LNCaP clone FGC (cell line): ENCODE measurements at regions not wholly inside any gene's neighbourhood (a gene's known extent, or its start where the extent isn't known, plus 50 kb on each side); places are given as distances from the start of the nearest gene placed in this dataset.

Experiments used
- DNase-seq: peaks from one replicate; pipeline ENCODE4 v3.0.0-alpha.2; 2011; ENCODE audit warnings: low read depth
- H3K4me3 ChIP-seq: 2 replicates; pipeline ENCODE4 v1.5.1; 2011; ENCODE audit warnings: mild to moderate bottlenecking, low read depth, low read length, control low read depth
- CTCF ChIP-seq: IDR thresholded peaks from 2 replicates; pipeline ENCODE4 v1.5.1; 2012; ENCODE audit warnings: mild to moderate bottlenecking; ENCODE audit not compliant: control insufficient read depth, insufficient read depth; ENCODE audit errors: extremely low read depth

GRCh38 chr20:48354320-48354876 lies 473.4 kb downstream of the PREX1 start:
- DNase-seq = no peak
- H3K4me3 ChIP-seq = no peak overlapping the region

GRCh38 chr20:48352628-48353027 lies 475.2 kb downstream of the PREX1 start:
- no peak overlapping the region for H3K4me3 ChIP-seq
- no peak for DNase-seq
- TF ChIP-seq CTCF = no peak

More at GRCh38 chr20:48354320-48354876, 473.4 kb downstream of the PREX1 start:
- no peak for TF ChIP-seq CTCF

- no peak for TF ChIP-seq CTCF
- no peak for DNase-seq
- no peak overlapping the region for H3K4me3 ChIP-seq
These were observed 475.8 kb downstream of the PREX1 start for GRCh38 chr20:48352042-48352441.

- DNase-seq = no peak
- TF ChIP-seq CTCF = no peak
- no peak overlapping the region for H3K4me3 ChIP-seq
These were observed 477.3 kb downstream of the PREX1 start for GRCh38 chr20:48350313-48350988.

- no peak for TF ChIP-seq CTCF
- no peak for DNase-seq
- no peak overlapping the region for H3K4me3 ChIP-seq
These were observed 478.1 kb downstream of the PREX1 start for GRCh38 chr20:48349656-48350055.

GRCh38 chr20:48348022-48348421 lies 479.8 kb downstream of the PREX1 start:
- no peak for TF ChIP-seq CTCF

GRCh38 chr20:48342822-48343513 lies 484.8 kb downstream of the PREX1 start:
- H3K4me3 ChIP-seq = no peak overlapping the region
- no peak for DNase-seq
- TF ChIP-seq CTCF = no peak

More at GRCh38 chr20:48348022-48348421, 479.8 kb downstream of the PREX1 start:
- no peak overlapping the region for H3K4me3 ChIP-seq
- DNase-seq = no peak
